NCI-H2227 treated with DMSO at 0.1 percent for 48 hours (cell line): ENCODE measurements at regions not wholly inside any gene's neighbourhood (a gene's known extent, or its start where the extent isn't known, plus 50 kb on each side); places are given as distances from the start of the nearest gene placed in this dataset.

Experiments used
- DNase-seq: peaks from one replicate; lab custom pipeline; 2025; lab: John Stamatoyannopoulos, UW

GRCh38 chr13:91099877-91100276 lies 247.6 kb upstream of the MIR17HG start:
- no peak for DNase-seq

GRCh38 chr13:91100944-91101343 lies 246.5 kb upstream of the MIR17HG start:
- DNase-seq, result no peak

GRCh38 chr13:91101381-91101780 lies 246.1 kb upstream of the MIR17HG start:
- DNase-seq, result no peak

GRCh38 chr13:91105270-91105669 lies 242.2 kb upstream of the MIR17HG start:
- DNase-seq, result no peak

GRCh38 chr13:91106565-91106964 lies 240.9 kb upstream of the MIR17HG start:
- DNase-seq, result no peak

GRCh38 chr13:91108315-91108714 lies 239.2 kb upstream of the MIR17HG start:
- DNase-seq, result no peak

- no peak for DNase-seq
Measured at GRCh38 chr13:91111476-91112200, 235.8 kb upstream of the MIR17HG start.

- no peak for DNase-seq
Measured at GRCh38 chr13:91112201-91112923, 235.1 kb upstream of the MIR17HG start.

- DNase-seq, result no peak
Measured at GRCh38 chr13:91112924-91113277, 234.6 kb upstream of the MIR17HG start.

GRCh38 chr13:91115776-91116175 lies 231.7 kb upstream of the MIR17HG start:
- no peak for DNase-seq

GRCh38 chr13:91117351-91117750 lies 230.1 kb upstream of the MIR17HG start:
- DNase-seq, result no peak

- no peak for DNase-seq
Measured at GRCh38 chr13:91119643-91120042, 227.8 kb upstream of the MIR17HG start.

GRCh38 chr13:91122766-91123165 lies 224.7 kb upstream of the MIR17HG start:
- DNase-seq, result no peak

GRCh38 chr13:91123456-91124127 lies 223.9 kb upstream of the MIR17HG start:
- no peak for DNase-seq

GRCh38 chr13:91126806-91127205 lies 220.7 kb upstream of the MIR17HG start:
- DNase-seq, result no peak

- DNase-seq, result no peak
Measured at GRCh38 chr13:91127995-91128394, 219.5 kb upstream of the MIR17HG start.

- DNase-seq, result no peak
Measured at GRCh38 chr13:91132381-91132780, 215.1 kb upstream of the MIR17HG start.

GRCh38 chr13:91132786-91133185 lies 214.7 kb upstream of the MIR17HG start:
- DNase-seq, result no peak

GRCh38 chr13:91133941-91134802 lies 213.3 kb upstream of the MIR17HG start:
- DNase-seq, result no peak

GRCh38 chr13:91134803-91135184 lies 212.7 kb upstream of the MIR17HG start:
- DNase-seq, result no peak

- no peak for DNase-seq
Measured at GRCh38 chr13:91135376-91135775, 212.1 kb upstream of the MIR17HG start.

- DNase-seq, result no peak
Measured at GRCh38 chr13:91135968-91136367, 211.5 kb upstream of the MIR17HG start.
